ENCODE measurements at regions not wholly inside any gene's neighbourhood (a gene's known extent, or its start where the extent isn't known, plus 50 kb on each side); places are given as distances from the start of the nearest gene placed in this dataset.

DNA sequence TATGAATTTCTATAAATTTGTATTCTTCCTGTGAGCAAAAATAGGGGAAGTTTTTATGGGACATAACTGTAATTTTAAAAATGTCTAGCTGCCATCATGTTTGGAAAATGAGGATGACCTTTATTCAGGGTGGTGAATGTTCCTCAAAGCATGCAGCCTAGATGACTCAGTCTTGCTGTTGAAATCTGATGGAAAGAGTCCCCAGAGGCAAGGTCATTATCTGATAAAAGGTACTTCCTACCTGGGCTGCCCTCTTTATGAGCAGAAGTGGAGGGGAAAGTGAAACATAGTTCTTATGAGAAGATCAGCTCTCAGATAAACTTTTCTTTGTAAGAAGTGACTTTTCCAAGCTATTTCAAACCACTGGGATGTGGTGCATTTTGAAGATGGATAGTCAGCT lies 1144.7 kb upstream of the PIK3C3 start:
- TF ChIP-seq POLR2A (IDR thresholded peaks at IDR 0.05): no peak
- TF ChIP-seq, protein P1, sequence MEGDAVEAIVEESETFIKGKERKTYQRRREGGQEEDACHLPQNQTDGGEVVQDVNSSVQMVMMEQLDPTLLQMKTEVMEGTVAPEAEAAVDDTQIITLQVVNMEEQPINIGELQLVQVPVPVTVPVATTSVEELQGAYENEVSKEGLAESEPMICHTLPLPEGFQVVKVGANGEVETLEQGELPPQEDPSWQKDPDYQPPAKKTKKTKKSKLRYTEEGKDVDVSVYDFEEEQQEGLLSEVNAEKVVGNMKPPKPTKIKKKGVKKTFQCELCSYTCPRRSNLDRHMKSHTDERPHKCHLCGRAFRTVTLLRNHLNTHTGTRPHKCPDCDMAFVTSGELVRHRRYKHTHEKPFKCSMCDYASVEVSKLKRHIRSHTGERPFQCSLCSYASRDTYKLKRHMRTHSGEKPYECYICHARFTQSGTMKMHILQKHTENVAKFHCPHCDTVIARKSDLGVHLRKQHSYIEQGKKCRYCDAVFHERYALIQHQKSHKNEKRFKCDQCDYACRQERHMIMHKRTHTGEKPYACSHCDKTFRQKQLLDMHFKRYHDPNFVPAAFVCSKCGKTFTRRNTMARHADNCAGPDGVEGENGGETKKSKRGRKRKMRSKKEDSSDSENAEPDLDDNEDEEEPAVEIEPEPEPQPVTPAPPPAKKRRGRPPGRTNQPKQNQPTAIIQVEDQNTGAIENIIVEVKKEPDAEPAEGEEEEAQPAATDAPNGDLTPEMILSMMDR (IDR thresholded peaks at IDR 0.05): no peak
- Histone ChIP-seq H3K27ac (no peak overlapping the region), H3K36me3 (ENCODE audit: low read depth, missing control alignments) (no peaks in the 10 kb centered on the region), H3K4me3 (no peak overlapping the region), H3K4me1 (no peaks in the 10 kb centered on the region), H3K9me3 (no peaks in the 10 kb centered on the region), H3K27me3 (no peaks in the 10 kb centered on the region)
- intact Hi-C loops (cut with DNase I; ENCODE audit: low total_unique reads): no loop called here
- no peak for DNase-seq

DNA sequence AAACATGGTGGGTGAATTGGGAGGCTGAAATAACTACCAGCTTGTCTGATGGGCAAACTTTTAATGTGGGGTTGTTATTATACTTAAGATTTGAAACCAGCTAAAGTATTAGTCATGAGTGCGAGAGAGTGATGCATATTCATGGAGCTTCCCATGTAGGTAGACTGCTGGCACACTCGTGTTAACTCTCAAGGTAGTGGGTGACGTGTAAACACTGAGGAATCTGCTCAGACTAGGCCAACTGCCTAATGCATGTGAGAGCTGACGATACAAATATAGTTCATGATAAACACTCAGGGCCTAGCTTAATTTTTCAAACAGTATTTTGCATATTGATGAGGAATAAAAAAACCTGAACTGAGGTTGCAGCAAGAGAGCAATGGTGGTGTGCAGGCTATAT lies 1165.7 kb upstream of the PIK3C3 start:
- Histone ChIP-seq H3K4me1 (no peaks in the 10 kb centered on the region), H3K27ac (no peak overlapping the region), H3K36me3 (ENCODE audit: low read depth, missing control alignments) (no peaks in the 10 kb centered on the region), H3K4me3 (no peak overlapping the region), H3K27me3 (no peaks in the 10 kb centered on the region), H3K9me3 (no peaks in the 10 kb centered on the region)
- DNase-seq: no peak
- intact Hi-C loops (cut with DNase I; ENCODE audit: low total_unique reads): no loop called here
- WGBS, 2 donors: 69 to 83% methylated on average over 4 of the region's 4 CpGs
- TF ChIP-seq POLR2A (IDR thresholded peaks at IDR 0.05): no peak
- TF ChIP-seq, protein P1 (IDR thresholded peaks at IDR 0.05): no peak

DNA sequence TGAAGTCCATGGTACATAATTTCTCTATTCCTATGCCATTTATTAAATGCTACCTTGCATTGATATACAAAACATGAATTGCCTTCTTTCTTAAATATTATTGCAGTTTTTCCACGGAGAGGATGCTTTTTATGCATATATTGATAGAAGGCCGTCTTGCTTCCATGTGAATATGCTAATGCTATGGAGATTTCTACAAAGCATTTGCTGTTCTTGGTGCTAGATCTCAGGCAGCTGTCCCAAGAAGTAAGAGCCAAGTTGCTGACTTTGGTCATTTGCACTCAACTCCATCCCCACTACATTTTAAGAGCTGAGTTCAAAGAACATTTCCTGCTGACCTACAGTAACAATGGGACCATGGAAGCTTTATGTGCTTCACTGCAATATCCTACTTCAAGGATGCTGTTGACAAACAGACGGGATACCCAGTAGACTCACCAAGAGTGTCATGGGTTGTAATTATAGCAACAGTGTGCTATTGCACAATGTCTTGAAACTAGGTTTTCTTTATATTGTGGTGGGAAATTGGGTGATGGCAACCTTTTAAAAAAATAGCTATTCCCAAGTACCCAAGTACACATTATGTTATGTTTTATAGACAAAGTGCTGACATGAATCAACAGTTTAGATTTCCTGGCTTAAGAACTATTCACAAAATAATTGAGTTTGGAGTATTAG lies 1172.4 kb upstream of the PIK3C3 start:
- WGBS, 2 donors: 87 to 88% methylated on average over 3 of the region's 3 CpGs
- intact Hi-C loops (cut with DNase I; ENCODE audit: low total_unique reads): no loop called here
- Histone ChIP-seq H3K27me3 (no peaks in the 10 kb centered on the region), H3K4me3 (no peak overlapping the region), H3K4me1 (no peaks in the 10 kb centered on the region), H3K27ac (no peak overlapping the region), H3K36me3 (ENCODE audit: low read depth, missing control alignments) (no peaks in the 10 kb centered on the region), H3K9me3 (no peaks in the 10 kb centered on the region)
- TF ChIP-seq POLR2A (IDR thresholded peaks at IDR 0.05): no peak
- TF ChIP-seq, protein P1 (IDR thresholded peaks at IDR 0.05): no peak
- DNase-seq: no peak

DNA sequence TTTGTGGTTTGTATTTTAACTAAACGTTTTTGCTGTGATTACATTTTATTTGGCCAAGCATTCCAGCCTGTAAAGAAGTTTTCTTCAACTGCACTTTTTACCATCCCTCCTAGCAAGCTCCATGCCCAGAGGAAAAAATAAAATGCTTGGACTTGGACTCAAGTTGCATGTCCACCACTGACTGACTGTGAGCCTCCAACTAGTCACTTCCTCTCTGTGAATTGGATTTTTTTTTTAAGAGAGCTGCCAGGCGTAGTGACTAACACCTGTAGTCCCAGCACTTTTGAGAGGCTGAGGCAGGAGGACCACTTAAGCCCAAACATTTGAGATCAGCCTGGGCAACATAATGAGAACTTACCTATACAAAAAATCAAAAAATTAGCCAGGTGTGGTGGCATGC lies 1185.2 kb upstream of the PIK3C3 start:
- WGBS, 2 donors: 69 to 87% methylated on average over 2 of the region's 2 CpGs
- Histone ChIP-seq H3K27me3 (no peaks in the 10 kb centered on the region), H3K4me1 (no peaks in the 10 kb centered on the region), H3K27ac (no peak overlapping the region), H3K4me3 (no peak overlapping the region), H3K36me3 (ENCODE audit: low read depth, missing control alignments) (no peaks in the 10 kb centered on the region), H3K9me3 (no peaks in the 10 kb centered on the region)
- DNase-seq: no peak
- TF ChIP-seq POLR2A (IDR thresholded peaks at IDR 0.05): no peak
- TF ChIP-seq, protein P1 (IDR thresholded peaks at IDR 0.05): no peak
- intact Hi-C loops (cut with DNase I; ENCODE audit: low total_unique reads): no loop called here

DNA sequence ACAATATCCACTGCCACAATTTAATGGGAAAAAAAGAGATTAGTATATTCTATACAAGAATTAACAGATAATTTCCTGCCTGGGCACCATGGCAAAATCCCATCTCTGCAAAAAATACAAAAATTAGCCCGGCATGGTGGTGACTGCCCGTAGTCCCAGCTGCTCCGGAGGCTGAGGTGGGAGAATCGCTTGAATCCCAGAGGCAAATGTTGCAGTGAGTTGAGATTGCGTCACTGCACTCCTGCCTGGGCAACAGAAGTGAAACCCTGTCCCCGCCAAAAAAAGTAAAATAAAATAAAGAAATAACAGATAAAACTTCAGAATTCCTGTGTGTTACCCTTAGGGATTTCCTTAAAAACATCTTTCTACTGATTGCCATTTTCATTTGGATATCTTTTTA lies 1194.8 kb upstream of the PIK3C3 start:
- H3K27me3 ChIP-seq: no peaks in the 10 kb centered on the region
- H3K27ac ChIP-seq: no peak overlapping the region
- TF ChIP-seq POLR2A (IDR thresholded peaks at IDR 0.05): no peak
- TF ChIP-seq, protein P1 (IDR thresholded peaks at IDR 0.05): no peak
- H3K4me3 ChIP-seq: no peak overlapping the region
- 71 to 79% methylated on average over 6 of the region's 6 CpGs for WGBS, 2 donors
- intact Hi-C loops (cut with DNase I; ENCODE audit: low total_unique reads): no loop called here
- no peak for DNase-seq
- H3K36me3 ChIP-seq (ENCODE audit: low read depth, missing control alignments): no peaks in the 10 kb centered on the region
- no peaks in the 10 kb centered on the region for H3K4me1 ChIP-seq
- H3K9me3 ChIP-seq: no peaks in the 10 kb centered on the region

Data from testis (tissue), 2 donors.